SK-N-SH (cell line): ENCODE measurements at regions not wholly inside any gene's neighbourhood (a gene's known extent, or its start where the extent isn't known, plus 50 kb on each side); places are given as distances from the start of the nearest gene placed in this dataset.

Experiments used
- EZH2phosphoT487 ChIP-seq: fragments of 200-600 bp; sonication (generic); IDR thresholded peaks from 2 replicates; pipeline ENCODE4 v1.6.1; 2017; ENCODE audit warnings: low read depth, mixed run types, mild to moderate bottlenecking, antibody characterized with exemption, moderate library complexity, borderline replicate concordance
- GATA2 ChIP-seq: sonication (generic); formaldehyde crosslinking; IDR thresholded peaks from 2 replicates; pipeline ENCODE4 v1.5.0; 2020; ENCODE audit warnings: mild to moderate bottlenecking, missing genetic modification reagents
- PBX3 ChIP-seq: IDR thresholded peaks from 2 replicates; pipeline ENCODE4; 2012
- POLR2AphosphoS5 ChIP-seq: IDR thresholded peaks from 2 replicates; pipeline ENCODE4 v1.6.1; 2012; ENCODE audit warnings: low read depth, low read length
- RAD21 ChIP-seq: IDR thresholded peaks from 2 replicates; pipeline ENCODE4 v1.6.1; 2012; ENCODE audit warnings: mild to moderate bottlenecking, low read length
- RCOR1 ChIP-seq: fragments of 150-350 bp; IDR thresholded peaks from 2 replicates; pipeline ENCODE4 v1.6.1; 2017; ENCODE audit warnings: antibody characterized with exemption, low read length
- REST ChIP-seq: IDR thresholded peaks from 2 replicates; pipeline ENCODE4 v1.6.1; 2012; ENCODE audit warnings: mild to moderate bottlenecking, low read depth, low read length, moderate library complexity
- SIN3A ChIP-seq: IDR thresholded peaks from 2 replicates; pipeline ENCODE4 v1.6.1; 2012; ENCODE audit warnings: low read depth, mild to moderate bottlenecking, low read length, moderate library complexity, borderline replicate concordance
- TAF1 ChIP-seq: IDR thresholded peaks from 2 replicates; pipeline ENCODE4 v1.6.1; 2012; ENCODE audit warnings: low read depth, mild to moderate bottlenecking, low read length, moderate library complexity, borderline replicate concordance
- TEAD4 ChIP-seq: IDR thresholded peaks from 2 replicates; pipeline ENCODE4 v1.4.0; 2012; ENCODE audit warnings: mild to moderate bottlenecking, borderline replicate concordance; ENCODE audit not compliant: insufficient read depth
- USF2 ChIP-seq: fragments of 150-350 bp; IDR thresholded peaks from 2 replicates; pipeline ENCODE4 v1.6.1; 2017; ENCODE audit warnings: antibody characterized with exemption, low read length, low read depth, borderline replicate concordance
- YY1 ChIP-seq: IDR thresholded peaks from 2 replicates; pipeline ENCODE4 v1.4.0; 2012; ENCODE audit warnings: low read depth, mild to moderate bottlenecking
- ZBTB33 ChIP-seq: IDR thresholded peaks from 2 replicates; pipeline ENCODE4 v1.4.0; 2012; ENCODE audit warnings: low read depth, borderline replicate concordance
- TF ChIP-seq, protein P1 (sequence below): fragments of 200-600 bp; sonication (generic); IDR thresholded peaks from 2 replicates; pipeline ENCODE4 v1.6.1; 2017; ENCODE audit warnings: antibody characterized with exemption, mild to moderate bottlenecking, moderate library complexity

DNA sequence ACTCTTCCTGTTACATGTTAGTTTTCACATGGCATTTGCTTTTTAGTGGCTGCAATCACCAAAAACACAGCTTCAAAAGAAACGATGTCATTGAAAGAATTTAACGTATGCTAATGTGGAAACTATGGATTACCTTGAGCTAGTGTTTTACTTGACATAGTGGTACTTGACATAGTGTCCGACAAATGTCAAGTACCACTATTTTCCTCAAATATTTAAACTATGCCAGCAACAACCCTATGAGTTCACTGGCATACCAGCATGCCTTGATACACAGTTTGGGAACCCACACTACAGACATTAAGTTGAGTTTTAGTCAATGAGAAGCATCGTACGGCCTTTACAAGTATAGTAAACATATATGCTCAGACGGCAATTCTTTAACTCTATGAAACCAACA is 560.3 kb downstream of the GALC start:
- TF ChIP-seq GATA2 (CRISPR knock-in tag): no peak
- TF ChIP-seq PBX3: no peak
- TF ChIP-seq RCOR1: no peak
- TF ChIP-seq POLR2AphosphoS5: no peak
- TF ChIP-seq, protein P1, sequence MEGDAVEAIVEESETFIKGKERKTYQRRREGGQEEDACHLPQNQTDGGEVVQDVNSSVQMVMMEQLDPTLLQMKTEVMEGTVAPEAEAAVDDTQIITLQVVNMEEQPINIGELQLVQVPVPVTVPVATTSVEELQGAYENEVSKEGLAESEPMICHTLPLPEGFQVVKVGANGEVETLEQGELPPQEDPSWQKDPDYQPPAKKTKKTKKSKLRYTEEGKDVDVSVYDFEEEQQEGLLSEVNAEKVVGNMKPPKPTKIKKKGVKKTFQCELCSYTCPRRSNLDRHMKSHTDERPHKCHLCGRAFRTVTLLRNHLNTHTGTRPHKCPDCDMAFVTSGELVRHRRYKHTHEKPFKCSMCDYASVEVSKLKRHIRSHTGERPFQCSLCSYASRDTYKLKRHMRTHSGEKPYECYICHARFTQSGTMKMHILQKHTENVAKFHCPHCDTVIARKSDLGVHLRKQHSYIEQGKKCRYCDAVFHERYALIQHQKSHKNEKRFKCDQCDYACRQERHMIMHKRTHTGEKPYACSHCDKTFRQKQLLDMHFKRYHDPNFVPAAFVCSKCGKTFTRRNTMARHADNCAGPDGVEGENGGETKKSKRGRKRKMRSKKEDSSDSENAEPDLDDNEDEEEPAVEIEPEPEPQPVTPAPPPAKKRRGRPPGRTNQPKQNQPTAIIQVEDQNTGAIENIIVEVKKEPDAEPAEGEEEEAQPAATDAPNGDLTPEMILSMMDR: no peak
- no peak for TF ChIP-seq RAD21
- TF ChIP-seq EZH2phosphoT487: no peak
- TF ChIP-seq USF2: no peak
- TF ChIP-seq TAF1: no peak
- TF ChIP-seq REST: no peak
- TF ChIP-seq TEAD4: no peak
- no peak for TF ChIP-seq SIN3A
- no peak for TF ChIP-seq ZBTB33
- no peak for TF ChIP-seq YY1
